Tibial nerve (tissue), 3 donors: ENCODE measurements at regions not wholly inside any gene's neighbourhood (a gene's known extent, or its start where the extent isn't known, plus 50 kb on each side); places are given as distances from the start of the nearest gene placed in this dataset.

Source experiments
- CTCF ChIP-seq, 5 experiments: fragments of 200-600 bp in 3 of 5; fragments of 450-650 bp in 2 of 5; sonication (generic) in 3 of 5; IDR thresholded peaks; one replicate each; pipeline ENCODE4 v1.5.1; 2016 to 2019; ENCODE audit warnings: antibody characterized with exemption in 5 of 5, mild to moderate bottlenecking in 3 of 5, moderate library complexity in 2 of 5
- POLR2A ChIP-seq, 2 donors: fragments of 450-650 bp; IDR thresholded peaks; one replicate each; pipeline ENCODE4 v1.6.1; 2017; ENCODE audit warnings: antibody characterized with exemption in 2 of 2, mild to moderate bottlenecking in 2 of 2, moderate library complexity in 2 of 2

GRCh38 chr6:51330971-51331370 is 512.3 kb downstream of the TFAP2B start:
- TF ChIP-seq CTCF (IDR thresholded peaks at IDR 0.05) (no peak), POLR2A (IDR thresholded peaks at IDR 0.05) (no peak)
